ENCODE measurements at regions not wholly inside any gene's neighbourhood (a gene's known extent, or its start where the extent isn't known, plus 50 kb on each side); places are given as distances from the start of the nearest gene placed in this dataset.

DNA sequence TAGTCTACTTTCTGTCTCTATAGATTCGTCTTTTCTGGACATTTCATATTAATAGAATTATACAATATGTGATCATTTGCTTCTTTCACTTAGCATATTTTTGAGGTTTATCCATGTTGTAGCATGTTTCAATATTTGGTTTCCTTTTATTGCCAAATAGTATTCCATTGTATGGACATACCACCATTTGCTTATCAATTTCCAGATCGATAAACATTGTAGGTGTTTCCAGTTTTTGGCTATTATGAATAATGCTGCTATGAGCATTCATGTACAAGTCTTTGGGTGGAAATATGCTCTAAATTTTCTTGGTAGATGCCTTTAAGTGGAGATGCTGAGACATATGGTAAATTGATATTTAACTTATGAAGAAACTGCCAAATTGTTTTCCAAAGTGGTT lies 114.1 kb downstream of the RND3 start:
- TF ChIP-seq, protein P1, sequence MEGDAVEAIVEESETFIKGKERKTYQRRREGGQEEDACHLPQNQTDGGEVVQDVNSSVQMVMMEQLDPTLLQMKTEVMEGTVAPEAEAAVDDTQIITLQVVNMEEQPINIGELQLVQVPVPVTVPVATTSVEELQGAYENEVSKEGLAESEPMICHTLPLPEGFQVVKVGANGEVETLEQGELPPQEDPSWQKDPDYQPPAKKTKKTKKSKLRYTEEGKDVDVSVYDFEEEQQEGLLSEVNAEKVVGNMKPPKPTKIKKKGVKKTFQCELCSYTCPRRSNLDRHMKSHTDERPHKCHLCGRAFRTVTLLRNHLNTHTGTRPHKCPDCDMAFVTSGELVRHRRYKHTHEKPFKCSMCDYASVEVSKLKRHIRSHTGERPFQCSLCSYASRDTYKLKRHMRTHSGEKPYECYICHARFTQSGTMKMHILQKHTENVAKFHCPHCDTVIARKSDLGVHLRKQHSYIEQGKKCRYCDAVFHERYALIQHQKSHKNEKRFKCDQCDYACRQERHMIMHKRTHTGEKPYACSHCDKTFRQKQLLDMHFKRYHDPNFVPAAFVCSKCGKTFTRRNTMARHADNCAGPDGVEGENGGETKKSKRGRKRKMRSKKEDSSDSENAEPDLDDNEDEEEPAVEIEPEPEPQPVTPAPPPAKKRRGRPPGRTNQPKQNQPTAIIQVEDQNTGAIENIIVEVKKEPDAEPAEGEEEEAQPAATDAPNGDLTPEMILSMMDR (IDR thresholded peaks at IDR 0.05 in 2 of 3, conservative IDR thresholded peaks at IDR 0.05 in 1 of 3; ENCODE audit: insufficient read depth in 2 of 3, low read depth in 1 of 3, low read length in 3 of 3) = no peak
- no peak for TF ChIP-seq ZEB2 (IDR thresholded peaks at IDR 0.05)
- TF ChIP-seq POLR2A (conservative IDR thresholded peaks at IDR 0.05) = no peak
- TF ChIP-seq ZNF263 (CRISPR knock-in tag; IDR thresholded peaks at IDR 0.05; ENCODE audit: borderline replicate concordance) = no peak
- TF ChIP-seq, protein P2, sequence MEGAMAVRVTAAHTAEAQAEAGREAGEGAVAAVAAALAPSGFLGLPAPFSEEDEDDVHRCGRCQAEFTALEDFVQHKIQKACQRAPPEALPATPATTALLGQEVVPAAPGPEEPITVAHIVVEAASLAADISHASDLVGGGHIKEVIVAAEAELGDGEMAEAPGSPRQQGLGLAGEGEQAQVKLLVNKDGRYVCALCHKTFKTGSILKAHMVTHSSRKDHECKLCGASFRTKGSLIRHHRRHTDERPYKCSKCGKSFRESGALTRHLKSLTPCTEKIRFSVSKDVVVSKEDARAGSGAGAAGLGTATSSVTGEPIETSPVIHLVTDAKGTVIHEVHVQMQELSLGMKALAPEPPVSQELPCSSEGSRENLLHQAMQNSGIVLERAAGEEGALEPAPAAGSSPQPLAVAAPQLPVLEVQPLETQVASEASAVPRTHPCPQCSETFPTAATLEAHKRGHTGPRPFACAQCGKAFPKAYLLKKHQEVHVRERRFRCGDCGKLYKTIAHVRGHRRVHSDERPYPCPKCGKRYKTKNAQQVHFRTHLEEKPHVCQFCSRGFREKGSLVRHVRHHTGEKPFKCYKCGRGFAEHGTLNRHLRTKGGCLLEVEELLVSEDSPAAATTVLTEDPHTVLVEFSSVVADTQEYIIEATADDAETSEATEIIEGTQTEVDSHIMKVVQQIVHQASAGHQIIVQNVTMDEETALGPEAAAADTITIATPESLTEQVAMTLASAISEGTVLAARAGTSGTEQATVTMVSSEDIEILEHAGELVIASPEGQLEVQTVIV (CRISPR knock-in tag; IDR thresholded peaks at IDR 0.05; ENCODE audit: borderline replicate concordance) = no peak
- TF ChIP-seq, protein P3, sequence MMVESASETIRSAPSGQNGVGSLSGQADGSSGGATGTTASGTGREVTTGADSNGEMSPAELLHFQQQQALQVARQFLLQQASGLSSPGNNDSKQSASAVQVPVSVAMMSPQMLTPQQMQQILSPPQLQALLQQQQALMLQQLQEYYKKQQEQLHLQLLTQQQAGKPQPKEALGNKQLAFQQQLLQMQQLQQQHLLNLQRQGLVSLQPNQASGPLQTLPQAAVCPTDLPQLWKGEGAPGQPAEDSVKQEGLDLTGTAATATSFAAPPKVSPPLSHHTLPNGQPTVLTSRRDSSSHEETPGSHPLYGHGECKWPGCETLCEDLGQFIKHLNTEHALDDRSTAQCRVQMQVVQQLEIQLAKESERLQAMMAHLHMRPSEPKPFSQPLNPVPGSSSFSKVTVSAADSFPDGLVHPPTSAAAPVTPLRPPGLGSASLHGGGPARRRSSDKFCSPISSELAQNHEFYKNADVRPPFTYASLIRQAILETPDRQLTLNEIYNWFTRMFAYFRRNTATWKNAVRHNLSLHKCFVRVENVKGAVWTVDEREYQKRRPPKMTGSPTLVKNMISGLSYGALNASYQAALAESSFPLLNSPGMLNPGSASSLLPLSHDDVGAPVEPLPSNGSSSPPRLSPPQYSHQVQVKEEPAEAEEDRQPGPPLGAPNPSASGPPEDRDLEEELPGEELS (CRISPR knock-in tag; IDR thresholded peaks at IDR 0.05; ENCODE audit: borderline replicate concordance) = no peak
- TF ChIP-seq EGR1 (conservative IDR thresholded peaks at IDR 0.05) = no peak
- no peak for TF ChIP-seq RCOR1 (IDR thresholded peaks at IDR 0.05; ENCODE audit: borderline replicate concordance in 1 of 2, low read depth in 2 of 2, low read length in 2 of 2)
- TF ChIP-seq, protein P4, sequence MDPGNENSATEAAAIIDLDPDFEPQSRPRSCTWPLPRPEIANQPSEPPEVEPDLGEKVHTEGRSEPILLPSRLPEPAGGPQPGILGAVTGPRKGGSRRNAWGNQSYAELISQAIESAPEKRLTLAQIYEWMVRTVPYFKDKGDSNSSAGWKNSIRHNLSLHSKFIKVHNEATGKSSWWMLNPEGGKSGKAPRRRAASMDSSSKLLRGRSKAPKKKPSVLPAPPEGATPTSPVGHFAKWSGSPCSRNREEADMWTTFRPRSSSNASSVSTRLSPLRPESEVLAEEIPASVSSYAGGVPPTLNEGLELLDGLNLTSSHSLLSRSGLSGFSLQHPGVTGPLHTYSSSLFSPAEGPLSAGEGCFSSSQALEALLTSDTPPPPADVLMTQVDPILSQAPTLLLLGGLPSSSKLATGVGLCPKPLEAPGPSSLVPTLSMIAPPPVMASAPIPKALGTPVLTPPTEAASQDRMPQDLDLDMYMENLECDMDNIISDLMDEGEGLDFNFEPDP (CRISPR knock-in tag; IDR thresholded peaks at IDR 0.05) = no peak
- no peak for TF ChIP-seq YY1 (IDR thresholded peaks at IDR 0.05; ENCODE audit: borderline replicate concordance in 1 of 3, control insufficient read depth in 1 of 3, extremely low read depth in 1 of 3, insufficient read depth in 3 of 3, insufficient read length in 1 of 3, insufficient replicate concordance in 2 of 3, low read depth in 1 of 3, low read length in 2 of 3)

Measured in K562 (cell line).